ENCODE measurements at regions not wholly inside any gene's neighbourhood (a gene's known extent, or its start where the extent isn't known, plus 50 kb on each side); places are given as distances from the start of the nearest gene placed in this dataset.

- no peak for TF ChIP-seq YY1 (IDR thresholded peaks at IDR 0.05; ENCODE audit: extremely low read depth, insufficient replicate concordance, low read depth, low read length)
- TF ChIP-seq POLR2A (IDR thresholded peaks at IDR 0.05; ENCODE audit: borderline replicate concordance, extremely low read depth, insufficient read depth, insufficient read length): no peak
- no peak for TF ChIP-seq SRF (IDR thresholded peaks at IDR 0.05; ENCODE audit: low read depth)
- no peak for TF ChIP-seq CTCF (IDR thresholded peaks at IDR 0.05 in 2 of 3, conservative IDR thresholded peaks at IDR 0.05 in 1 of 3; ENCODE audit: borderline replicate concordance in 1 of 3, insufficient read depth in 1 of 3, low read depth in 2 of 3, low read length in 2 of 3)
- TF ChIP-seq REST (IDR thresholded peaks at IDR 0.05; ENCODE audit: low read depth): no peak
- TF ChIP-seq MAX (IDR thresholded peaks at IDR 0.05): no peak
- TF ChIP-seq EZH2 (IDR thresholded peaks at IDR 0.05): no peak
- TF ChIP-seq POLR2AphosphoS5 (IDR thresholded peaks at IDR 0.05; ENCODE audit: low read depth, low read length): no peak
- TF ChIP-seq EZH2phosphoT487 (IDR thresholded peaks at IDR 0.05; ENCODE audit: borderline replicate concordance): no peak
- no peak for TF ChIP-seq SIN3A (IDR thresholded peaks at IDR 0.05; ENCODE audit: low read depth)
- TF ChIP-seq CEBPB (IDR thresholded peaks at IDR 0.05; ENCODE audit: low read depth): no peak
- no peak for TF ChIP-seq ZFX (IDR thresholded peaks at IDR 0.05)
Measured at GRCh38 chr4:25505637-25505991, 128.6 kb downstream of the ANAPC4 start.
